Heart left ventricle (tissue), 13 donors: ENCODE measurements at regions not wholly inside any gene's neighbourhood (a gene's known extent, or its start where the extent isn't known, plus 50 kb on each side); places are given as distances from the start of the nearest gene placed in this dataset.

Experiments
- CTCF ChIP-seq, 12 donors: fragments of 200-600 bp; sonication (generic) in 4 of 12; IDR thresholded peaks; one replicate each; pipeline versions ENCODE4 v1.5.0 to v1.8.0; 2018 to 2022; ENCODE audit warnings: antibody characterized with exemption in 12 of 12, mild to moderate bottlenecking in 5 of 12
- POLR2A ChIP-seq, 2 donors: fragments of 450-650 bp; IDR thresholded peaks; one replicate each; pipeline ENCODE4 v1.6.1; 2017; ENCODE audit warnings: antibody characterized with exemption in 2 of 2, mild to moderate bottlenecking in 2 of 2, moderate library complexity in 2 of 2
- donor health status: ischemic (EF 13 %, LVEDD 7.1; RV severe dilation, severe dysfunction).
- donor health status: DM: no; HTN: yes; CAD: no.
- donor health status: DM: no; HTN: no; CAD: no.
- donor health status: ischemic (EF 25% LVEDD 6.9; RV normal size, moderate dysfunction).
- donor health status: ischemic (EF 25% LVEDD 5.7; RV mildly dilated, moderate dysfunction).
- donor health status: ischemic (EF 35%, LVEDD 5.7; RV mildly dilated, moderate dysfunction).
- donor health status: nonischemic (EF 11% LVEDD 7.7; RV severe dilation, severe dysfunction).
- donor health status: DM: yes; HTN: yes; CAD: no.
- donor health status: PGD.
- donor health status: ischemic (EF 29% LVEDD 5.4; RV normal size, mild dysfunction).
- donor health status: nonischemic (EF 23%, LVEDD 6.1; RV moderate dilation, normal function).

- no peak for TF ChIP-seq CTCF (IDR thresholded peaks at IDR 0.05)
- no peak for TF ChIP-seq POLR2A (IDR thresholded peaks at IDR 0.05)
These were observed 119.5 kb upstream of the AFF2 start for GRCh38 chrX:148380650-148381561.
